ENCODE measurements at regions not wholly inside any gene's neighbourhood (a gene's known extent, or its start where the extent isn't known, plus 50 kb on each side); places are given as distances from the start of the nearest gene placed in this dataset.

DNA sequence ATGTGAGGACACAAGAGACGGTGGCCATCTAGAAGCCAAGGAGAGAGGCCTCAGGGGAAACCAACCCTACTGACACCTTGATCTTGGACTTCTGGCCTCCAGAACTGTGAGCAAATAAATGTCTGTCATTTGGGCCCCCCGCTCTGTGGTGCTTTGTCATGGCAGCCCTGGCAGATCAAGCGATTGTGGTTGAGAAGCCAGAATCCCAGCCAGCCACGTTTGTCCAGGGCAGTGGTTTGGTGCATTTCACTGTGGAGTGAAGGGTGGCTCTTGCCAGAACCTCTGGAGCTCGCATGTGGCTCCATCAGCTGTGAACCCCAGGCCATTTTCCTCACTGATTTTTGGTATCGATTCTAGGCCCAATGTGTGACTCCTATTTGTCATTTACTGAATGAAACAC lies 404.9 kb downstream of the BCL11B start:
- no peak for DNase-seq
- TF ChIP-seq, protein P1, sequence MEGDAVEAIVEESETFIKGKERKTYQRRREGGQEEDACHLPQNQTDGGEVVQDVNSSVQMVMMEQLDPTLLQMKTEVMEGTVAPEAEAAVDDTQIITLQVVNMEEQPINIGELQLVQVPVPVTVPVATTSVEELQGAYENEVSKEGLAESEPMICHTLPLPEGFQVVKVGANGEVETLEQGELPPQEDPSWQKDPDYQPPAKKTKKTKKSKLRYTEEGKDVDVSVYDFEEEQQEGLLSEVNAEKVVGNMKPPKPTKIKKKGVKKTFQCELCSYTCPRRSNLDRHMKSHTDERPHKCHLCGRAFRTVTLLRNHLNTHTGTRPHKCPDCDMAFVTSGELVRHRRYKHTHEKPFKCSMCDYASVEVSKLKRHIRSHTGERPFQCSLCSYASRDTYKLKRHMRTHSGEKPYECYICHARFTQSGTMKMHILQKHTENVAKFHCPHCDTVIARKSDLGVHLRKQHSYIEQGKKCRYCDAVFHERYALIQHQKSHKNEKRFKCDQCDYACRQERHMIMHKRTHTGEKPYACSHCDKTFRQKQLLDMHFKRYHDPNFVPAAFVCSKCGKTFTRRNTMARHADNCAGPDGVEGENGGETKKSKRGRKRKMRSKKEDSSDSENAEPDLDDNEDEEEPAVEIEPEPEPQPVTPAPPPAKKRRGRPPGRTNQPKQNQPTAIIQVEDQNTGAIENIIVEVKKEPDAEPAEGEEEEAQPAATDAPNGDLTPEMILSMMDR (IDR thresholded peaks at IDR 0.05) = no peak
- Mint-ChIP-seq H3K27me3 (no peaks in the 10 kb centered on the region), H3K27ac (no peak overlapping the region), H3K9me3 (peaks cover 10% of the 10 kb centered on the region), H3K4me1 (no peaks in the 10 kb centered on the region), H3K36me3 (ENCODE audit: low read depth) (no peaks in the 10 kb centered on the region), H3K4me3 (no peak overlapping the region)
- ChIA-PET POLR2A (no interaction called here), CTCF (no interaction called here)
- intact Hi-C loops (cut with micrococcal nuclease) = no loop called here
- ATAC-seq (ENCODE audit: low read depth) = no peak

DNA sequence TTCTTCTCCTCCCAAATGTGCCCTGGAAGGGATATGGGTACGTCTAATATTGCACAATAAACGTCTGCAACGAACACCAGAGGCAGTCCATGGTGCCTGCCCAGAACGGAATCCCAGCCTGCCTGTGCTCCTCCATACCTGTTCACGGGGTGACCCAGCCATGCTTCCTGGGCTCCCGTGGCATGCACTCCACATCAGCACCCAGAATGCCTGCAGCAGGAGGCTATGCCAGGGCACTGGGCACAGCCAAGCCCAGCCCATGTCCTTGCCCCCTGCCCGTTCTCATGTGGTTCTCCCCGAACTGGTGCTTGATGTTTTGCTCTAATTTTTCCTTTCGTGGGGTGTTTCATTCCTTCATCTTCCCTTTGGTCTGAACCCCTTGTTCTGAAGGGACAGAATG lies 404.3 kb downstream of the BCL11B start:
- intact Hi-C loops (cut with micrococcal nuclease) = no loop called here
- Mint-ChIP-seq H3K36me3 (ENCODE audit: low read depth) (no peaks in the 10 kb centered on the region), H3K9me3 (peaks cover 10% of the 10 kb centered on the region), H3K27ac (no peak overlapping the region), H3K4me1 (no peaks in the 10 kb centered on the region), H3K4me3 (no peak overlapping the region), H3K27me3 (no peaks in the 10 kb centered on the region)
- TF ChIP-seq, protein P1 (IDR thresholded peaks at IDR 0.05) = no peak
- ChIA-PET CTCF (no interaction called here), POLR2A (no interaction called here)
- no peak for ATAC-seq (ENCODE audit: low read depth)
- DNase-seq = no peak

DNA sequence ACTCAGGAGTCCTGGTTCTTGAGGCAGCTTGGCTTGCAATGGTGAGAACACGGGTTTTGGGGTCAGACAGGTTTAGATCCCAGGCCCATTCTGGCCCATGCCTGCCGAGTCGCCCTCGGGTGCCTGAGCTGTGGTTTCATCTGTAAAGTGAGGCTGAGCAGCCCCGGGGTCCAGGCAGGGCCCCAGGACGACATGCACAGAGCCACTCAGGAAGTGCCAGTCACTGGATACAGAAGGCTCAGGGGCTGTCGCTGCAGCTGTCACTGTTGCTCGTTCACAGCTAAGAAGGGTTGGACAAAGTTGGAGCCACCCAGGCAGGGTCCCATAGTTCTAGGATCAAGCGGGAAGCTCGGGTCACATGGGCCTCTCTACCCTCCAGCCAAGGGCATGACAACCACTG lies 403.1 kb downstream of the BCL11B start:
- H3K36me3 Mint-ChIP-seq (ENCODE audit: low read depth) = no peaks in the 10 kb centered on the region
- intact Hi-C loops (cut with micrococcal nuclease) = no loop called here
- H3K27ac Mint-ChIP-seq = no peak overlapping the region
- ChIA-PET CTCF (no interaction called here), POLR2A (no interaction called here)
- no peak for ATAC-seq (ENCODE audit: low read depth)
- H3K4me3 Mint-ChIP-seq = no peak overlapping the region
- H3K9me3 Mint-ChIP-seq = peaks cover 16% of the 10 kb centered on the region
- no peaks in the 10 kb centered on the region for H3K27me3 Mint-ChIP-seq
- TF ChIP-seq, protein P1 (IDR thresholded peaks at IDR 0.05) = no peak
- no peaks in the 10 kb centered on the region for H3K4me1 Mint-ChIP-seq
- DNase-seq = no peak

DNA sequence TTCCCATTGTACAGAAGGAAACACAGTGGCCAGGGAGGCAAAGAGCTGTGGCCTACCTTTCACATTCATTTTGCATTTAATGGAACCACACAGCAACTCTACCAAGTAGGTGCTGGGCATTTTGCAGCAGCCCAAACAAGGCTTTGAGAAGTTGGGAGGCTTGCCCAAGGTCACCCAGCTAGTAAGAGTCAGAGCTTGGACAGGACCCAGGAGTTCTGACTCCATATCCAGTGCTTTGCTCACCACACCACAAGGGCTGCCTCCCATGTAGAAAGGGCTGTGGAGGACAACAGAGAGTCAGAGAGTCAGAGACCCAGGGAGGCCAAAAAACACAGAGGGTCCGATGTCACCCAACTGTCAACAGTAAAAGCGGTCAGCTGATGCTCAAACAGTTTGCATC lies 400.2 kb downstream of the BCL11B start:
- TF ChIP-seq, protein P1 (IDR thresholded peaks at IDR 0.05) = no peak
- CTCF ChIA-PET = no interaction called here
- intact Hi-C loops (cut with micrococcal nuclease) = no loop called here
- no peaks in the 10 kb centered on the region for H3K36me3 Mint-ChIP-seq (ENCODE audit: low read depth)
- H3K4me3 Mint-ChIP-seq = no peak overlapping the region
- no peak overlapping the region for H3K27ac Mint-ChIP-seq
- DNase-seq = no peak
- peaks cover 10% of the 10 kb centered on the region for H3K9me3 Mint-ChIP-seq
- H3K4me1 Mint-ChIP-seq = no peaks in the 10 kb centered on the region
- ATAC-seq (ENCODE audit: low read depth) = no peak
- POLR2A ChIA-PET = no interaction called here
- H3K27me3 Mint-ChIP-seq = no peaks in the 10 kb centered on the region

DNA sequence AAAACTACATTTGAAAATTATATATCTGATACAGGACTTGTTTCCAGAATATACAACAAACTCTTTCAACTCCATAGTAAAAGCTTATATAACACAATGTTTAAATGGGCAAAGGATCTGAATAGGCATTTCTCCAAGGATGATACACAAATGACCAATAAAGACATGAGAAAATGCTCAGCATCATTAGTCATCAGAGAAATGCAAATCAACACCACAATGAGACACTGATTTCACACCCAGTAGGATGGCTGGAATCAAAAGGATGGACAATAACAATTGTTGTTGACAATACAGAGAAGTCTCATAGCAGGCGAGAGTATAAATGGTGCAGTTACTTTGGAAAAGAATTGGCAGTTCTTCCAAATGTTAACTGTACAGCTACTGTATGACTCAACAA lies 394.9 kb downstream of the BCL11B start:
- no peak for DNase-seq
- no peaks in the 10 kb centered on the region for H3K4me1 Mint-ChIP-seq
- TF ChIP-seq, protein P1 (IDR thresholded peaks at IDR 0.05) = no peak
- POLR2A ChIA-PET = no interaction called here
- no peak overlapping the region for H3K4me3 Mint-ChIP-seq
- CTCF ChIA-PET = no interaction called here
- intact Hi-C loops (cut with micrococcal nuclease) = no loop called here
- no peak overlapping the region for H3K27ac Mint-ChIP-seq
- H3K27me3 Mint-ChIP-seq = no peaks in the 10 kb centered on the region
- ATAC-seq (ENCODE audit: low read depth) = no peak
- peaks cover 22% of the 10 kb centered on the region for H3K9me3 Mint-ChIP-seq
- no peaks in the 10 kb centered on the region for H3K36me3 Mint-ChIP-seq (ENCODE audit: low read depth)

Data from activated B cell treated with CpG ODN at 0.5 μM for 24 hours (primary cell).